ENCODE measurements at regions not wholly inside any gene's neighbourhood (a gene's known extent, or its start where the extent isn't known, plus 50 kb on each side); places are given as distances from the start of the nearest gene placed in this dataset.

- Histone ChIP-seq H3K9me3 (ENCODE audit: low read depth) (no peaks in the 10 kb centered on the region), H3K36me3 (no peaks in the 10 kb centered on the region), H3K27me3 (no peaks in the 10 kb centered on the region), H3K4me1 (ENCODE audit: low read depth) (no peaks in the 10 kb centered on the region), H3K4me3 (no peak overlapping the region), H3K27ac (no peak overlapping the region)
- DNase-seq (ENCODE audit: low read depth in 1 of 2, low spot score in 1 of 2): no peak
- TF ChIP-seq CTCF (IDR thresholded peaks at IDR 0.05; ENCODE audit: low read depth, low read length): no peak
Observed at GRCh38 chr7:101702362-101702850, 73.3 kb upstream of the MYL10 start.

GRCh38 chr7:101705331-101705730 lies 76.2 kb upstream of the MYL10 start:
- peak in 1 of 2 donors; percentile 65 for DNase-seq (ENCODE audit: low read depth in 1 of 2, low spot score in 1 of 2)
- Histone ChIP-seq H3K9me3 (ENCODE audit: low read depth) (no peaks in the 10 kb centered on the region), H3K36me3 (no peaks in the 10 kb centered on the region), H3K27me3 (no peaks in the 10 kb centered on the region), H3K27ac (no peak overlapping the region), H3K4me3 (no peak overlapping the region), H3K4me1 (ENCODE audit: low read depth) (no peaks in the 10 kb centered on the region)
- TF ChIP-seq CTCF (IDR thresholded peaks at IDR 0.05; ENCODE audit: low read depth, low read length): no peak

- Histone ChIP-seq H3K4me3 (no peak overlapping the region), H3K27me3 (no peaks in the 10 kb centered on the region), H3K36me3 (no peaks in the 10 kb centered on the region), H3K27ac (no peak overlapping the region), H3K9me3 (ENCODE audit: low read depth) (no peaks in the 10 kb centered on the region), H3K4me1 (ENCODE audit: low read depth) (no peaks in the 10 kb centered on the region)
- TF ChIP-seq CTCF (IDR thresholded peaks at IDR 0.05; ENCODE audit: low read depth, low read length): no peak
- DNase-seq (ENCODE audit: low read depth in 1 of 2, low spot score in 1 of 2): no peak
Observed at GRCh38 chr7:101707587-101707986, 78.5 kb upstream of the MYL10 start.

GRCh38 chr7:101708223-101708622 lies 79.1 kb upstream of the MYL10 start:
- TF ChIP-seq CTCF (IDR thresholded peaks at IDR 0.05; ENCODE audit: low read depth, low read length): no peak
- Histone ChIP-seq H3K27me3 (no peaks in the 10 kb centered on the region), H3K27ac (no peak overlapping the region), H3K36me3 (no peaks in the 10 kb centered on the region), H3K4me3 (no peak overlapping the region), H3K4me1 (ENCODE audit: low read depth) (no peaks in the 10 kb centered on the region), H3K9me3 (ENCODE audit: low read depth) (no peaks in the 10 kb centered on the region)
- no peak for DNase-seq (ENCODE audit: low read depth in 1 of 2, low spot score in 1 of 2)

- TF ChIP-seq CTCF (IDR thresholded peaks at IDR 0.05; ENCODE audit: low read depth, low read length): no peak
- Histone ChIP-seq H3K27me3 (no peaks in the 10 kb centered on the region), H3K27ac (no peak overlapping the region), H3K9me3 (ENCODE audit: low read depth) (no peaks in the 10 kb centered on the region), H3K4me3 (no peak overlapping the region), H3K36me3 (no peaks in the 10 kb centered on the region), H3K4me1 (ENCODE audit: low read depth) (no peaks in the 10 kb centered on the region)
- DNase-seq (ENCODE audit: low read depth in 1 of 2, low spot score in 1 of 2): no peak
Observed at GRCh38 chr7:101712652-101713051, 83.6 kb upstream of the MYL10 start.

GRCh38 chr7:101714097-101714496 lies 85.0 kb upstream of the MYL10 start:
- H3K9me3 ChIP-seq (ENCODE audit: low read depth): no peaks in the 10 kb centered on the region
- no peak for DNase-seq (ENCODE audit: low read depth in 1 of 2, low spot score in 1 of 2)
- H3K4me3 ChIP-seq: no peak overlapping the region
- no peak for TF ChIP-seq CTCF (IDR thresholded peaks at IDR 0.05; ENCODE audit: low read depth, low read length)
- no peaks in the 10 kb centered on the region for H3K36me3 ChIP-seq
- no peak overlapping the region for H3K27ac ChIP-seq
- H3K27me3 ChIP-seq: no peaks in the 10 kb centered on the region
- no peaks in the 10 kb centered on the region for H3K4me1 ChIP-seq (ENCODE audit: low read depth)

Measured in cardiac muscle cell (in vitro differentiated cells and primary cell).